ENCODE measurements at regions not wholly inside any gene's neighbourhood (a gene's known extent, or its start where the extent isn't known, plus 50 kb on each side); places are given as distances from the start of the nearest gene placed in this dataset.

DNA sequence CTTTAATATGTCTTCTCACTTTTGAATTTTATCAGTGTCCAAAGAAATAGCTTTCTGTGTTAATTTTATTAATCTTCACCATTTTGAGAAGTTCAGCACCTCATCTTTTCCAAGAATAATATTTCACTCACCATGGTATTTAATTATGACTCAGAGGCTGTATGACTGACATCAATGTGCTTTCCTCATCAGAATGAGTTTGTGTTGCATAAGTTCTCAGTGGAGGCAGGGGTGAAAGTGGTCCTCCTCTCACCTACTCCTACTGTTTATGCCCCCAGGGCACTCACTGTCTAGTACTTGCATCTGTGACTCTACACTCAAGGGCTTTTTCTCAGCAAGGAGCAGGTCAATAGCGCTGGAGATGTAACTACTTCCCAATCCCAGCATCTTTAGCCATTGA, 905.3 kb upstream of the INTU start:
- H4K20me1 ChIP-seq (replicated peaks; ENCODE audit: control insufficient read depth, extremely low read depth, insufficient read depth, low read length): no peaks in the 10 kb centered on the region
- BruUV-seq (replicated peaks): no TSS peak
- no peaks in the 10 kb centered on the region for H3K9me1 ChIP-seq (replicated peaks; ENCODE audit: control insufficient read depth, extremely low read depth, insufficient read depth, low read length)
- TF ChIP-seq EZH2 (IDR thresholded peaks at IDR 0.05; ENCODE audit: borderline replicate concordance, low read depth, low read length, severe bottlenecking) (no peak), POLR2A (IDR thresholded peaks at IDR 0.05; ENCODE audit: low read depth, low read length) (no peak), CTCF (IDR thresholded peaks at IDR 0.05; ENCODE audit: extremely low read depth in 1 of 2, insufficient read depth in 1 of 2, low read depth in 1 of 2, low read length in 2 of 2) (no peak), MYC (IDR thresholded peaks at IDR 0.05; ENCODE audit: low read depth, low read length) (no peak), FOS (IDR thresholded peaks at IDR 0.05; ENCODE audit: borderline replicate concordance, insufficient read depth, low read length) (peak; percentile 50)
- DNase-seq (ENCODE audit: low read depth, low spot score) (peak; percentile 52), FAIRE-seq (no peak)
- intact Hi-C loops (cut with micrococcal nuclease) (no loop called here), dilution Hi-C loops (cut with MboI; ENCODE audit: extremely low pct_ligation_motif_present, low sequenced_read_pairs) (no loop called here)
- H3K4me1 ChIP-seq (ENCODE audit: control insufficient read depth, extremely low read depth, insufficient read depth, low read length): no peaks in the 10 kb centered on the region
- ChIA-PET POLR2A (no interaction called here), CTCF (no interaction called here)
- no peak overlapping the region for H3K27ac ChIP-seq (ENCODE audit: insufficient read depth, low read depth, low read length)
- no peak overlapping the region for H3K4me2 ChIP-seq (ENCODE audit: insufficient read depth, low read length)
- no peaks in the 10 kb centered on the region for H3K9me3 ChIP-seq (replicated peaks; ENCODE audit: control insufficient read depth, insufficient read depth, low read length)
- H3K27me3 ChIP-seq (ENCODE audit: control insufficient read depth in 2 of 2, insufficient read depth in 2 of 2, low read length in 2 of 2): no peaks in the 10 kb centered on the region
- H2AFZ ChIP-seq (ENCODE audit: low read depth, low read length): no peak overlapping the region
- no peak overlapping the region for H3K9ac ChIP-seq (replicated peaks; ENCODE audit: extremely low read depth, insufficient read depth, low read length)
- no peak overlapping the region for H3K4me3 ChIP-seq (replicated peaks in 1 of 3; ENCODE audit: insufficient read depth in 1 of 3, low read depth in 1 of 3, low read length in 3 of 3)
- H3K79me2 ChIP-seq (ENCODE audit: control insufficient read depth, insufficient read depth, low read length): no peaks in the 10 kb centered on the region
- no peaks in the 10 kb centered on the region for H3K36me3 ChIP-seq (ENCODE audit: control insufficient read depth in 2 of 2, extremely low read depth in 1 of 2, insufficient read depth in 2 of 2, low read length in 2 of 2)

GRCh38 chr4:126731062-126731461, 901.7 kb upstream of the INTU start:
- no peaks in the 10 kb centered on the region for H3K27me3 ChIP-seq (ENCODE audit: control insufficient read depth in 2 of 2, insufficient read depth in 2 of 2, low read length in 2 of 2)
- DNase-seq (ENCODE audit: low read depth, low spot score) (no peak), FAIRE-seq (no peak)
- CTCF ChIA-PET: no interaction called here
- no peak overlapping the region for H2AFZ ChIP-seq (ENCODE audit: low read depth, low read length)
- H3K79me2 ChIP-seq (ENCODE audit: control insufficient read depth, insufficient read depth, low read length): no peaks in the 10 kb centered on the region
- no TSS peak for BruUV-seq (replicated peaks)
- intact Hi-C loops (cut with micrococcal nuclease): no loop called here
- dilution Hi-C loops (cut with MboI; ENCODE audit: extremely low pct_ligation_motif_present, low sequenced_read_pairs): no loop called here
- no peak overlapping the region for H3K4me3 ChIP-seq (replicated peaks in 1 of 3; ENCODE audit: insufficient read depth in 1 of 3, low read depth in 1 of 3, low read length in 3 of 3)
- no peak overlapping the region for H3K9ac ChIP-seq (replicated peaks; ENCODE audit: extremely low read depth, insufficient read depth, low read length)
- no peak overlapping the region for H3K4me2 ChIP-seq (ENCODE audit: insufficient read depth, low read length)
- no peaks in the 10 kb centered on the region for H3K9me3 ChIP-seq (replicated peaks; ENCODE audit: control insufficient read depth, insufficient read depth, low read length)
- TF ChIP-seq POLR2A (IDR thresholded peaks at IDR 0.05; ENCODE audit: low read depth, low read length) (no peak), MYC (IDR thresholded peaks at IDR 0.05; ENCODE audit: low read depth, low read length) (no peak), FOS (IDR thresholded peaks at IDR 0.05; ENCODE audit: borderline replicate concordance, insufficient read depth, low read length) (no peak), CTCF (IDR thresholded peaks at IDR 0.05; ENCODE audit: extremely low read depth in 1 of 2, insufficient read depth in 1 of 2, low read depth in 1 of 2, low read length in 2 of 2) (no peak), JUN (IDR thresholded peaks at IDR 0.05; ENCODE audit: borderline replicate concordance, insufficient read depth, insufficient read length, low read depth) (no peak), GATA2 (IDR thresholded peaks at IDR 0.05; ENCODE audit: insufficient read depth, insufficient read length, low read depth, low read length) (no peak), EZH2 (IDR thresholded peaks at IDR 0.05; ENCODE audit: borderline replicate concordance, low read depth, low read length, severe bottlenecking) (no peak), POLR2AphosphoS5 (IDR thresholded peaks at IDR 0.05; ENCODE audit: insufficient read depth, low read depth, low read length) (no peak)
- TF ChIP-seq, protein P1, sequence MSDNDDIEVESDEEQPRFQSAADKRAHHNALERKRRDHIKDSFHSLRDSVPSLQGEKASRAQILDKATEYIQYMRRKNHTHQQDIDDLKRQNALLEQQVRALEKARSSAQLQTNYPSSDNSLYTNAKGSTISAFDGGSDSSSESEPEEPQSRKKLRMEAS (IDR thresholded peaks at IDR 0.05; ENCODE audit: insufficient read depth, insufficient read length): no peak
- no peaks in the 10 kb centered on the region for H3K4me1 ChIP-seq (ENCODE audit: control insufficient read depth, extremely low read depth, insufficient read depth, low read length)
- no peaks in the 10 kb centered on the region for H3K36me3 ChIP-seq (ENCODE audit: control insufficient read depth in 2 of 2, extremely low read depth in 1 of 2, insufficient read depth in 2 of 2, low read length in 2 of 2)
- no peaks in the 10 kb centered on the region for H3K9me1 ChIP-seq (replicated peaks; ENCODE audit: control insufficient read depth, extremely low read depth, insufficient read depth, low read length)
- POLR2A ChIA-PET: no interaction called here
- H3K27ac ChIP-seq (ENCODE audit: insufficient read depth, low read depth, low read length): no peak overlapping the region
- no peaks in the 10 kb centered on the region for H4K20me1 ChIP-seq (replicated peaks; ENCODE audit: control insufficient read depth, extremely low read depth, insufficient read depth, low read length)
